Spinal cord (tissue), 9 donors: ENCODE measurements at regions not wholly inside any gene's neighbourhood (a gene's known extent, or its start where the extent isn't known, plus 50 kb on each side); places are given as distances from the start of the nearest gene placed in this dataset.
"Not testable (repeated sequence)": the region's sequence is repeated elsewhere in the genome, so short reads cannot be mapped to it uniquely, and the experiment has no call there.

ENCODE experiments used
- DNase-seq, 6 donors: peaks; one replicate each; pipeline versions ENCODE4 v3.0.0 to v3.0.0-alpha.2; 2013 to 2015; ENCODE audit warnings: low spot score in 6 of 6, low read depth in 4 of 6
- H3K27ac ChIP-seq: one replicate; pipeline ENCODE4 v1.5.1; 2013; ENCODE audit warnings: low read depth, low read length, control low read depth
- H3K27me3 ChIP-seq: one replicate; pipeline ENCODE4 v1.6.1; 2013; ENCODE audit warnings: low read length; ENCODE audit not compliant: control insufficient read depth, insufficient read depth
- H3K36me3 ChIP-seq: one replicate; pipeline ENCODE4 v1.6.1; 2013; ENCODE audit warnings: low read length; ENCODE audit not compliant: control insufficient read depth, insufficient read depth
- H3K4me1 ChIP-seq: one replicate; pipeline ENCODE4 v1.6.1; 2013; ENCODE audit warnings: low read length; ENCODE audit not compliant: control insufficient read depth, insufficient read depth
- H3K4me3 ChIP-seq: one replicate; pipeline ENCODE4 v1.5.1; 2013; ENCODE audit warnings: low read depth, low read length, control low read depth
- H3K9me3 ChIP-seq: one replicate; pipeline ENCODE4 v1.6.1; 2013; ENCODE audit warnings: low read length; ENCODE audit not compliant: control insufficient read depth, insufficient read depth
- WGBS: methylation state at CpG from one replicate; pipeline ENCODE4 v1.1.5; 2013; ENCODE audit warnings: missing lambda C conversion rate; ENCODE audit not compliant: insufficient coverage; 5-methylcytosine and 5-hydroxymethylcytosine counted together
- donor health status: healthy.

GRCh38 chr15:95630683-95631082 lies 699.8 kb upstream of the NR2F2 start:
- Histone ChIP-seq H3K27ac (no peak overlapping the region), H3K4me3 (no peak overlapping the region), H3K36me3 (no peaks in the 10 kb centered on the region), H3K27me3 (no peaks in the 10 kb centered on the region), H3K9me3 (no peaks in the 10 kb centered on the region), H3K4me1 (no peaks in the 10 kb centered on the region)
- DNase-seq: no peak
- WGBS: no CpG with 5 or more reads among the region's 1 CpG

- peak overlapping the region; percentile 29 for H3K27ac ChIP-seq
- no peak for DNase-seq
- no peaks in the 10 kb centered on the region for H3K36me3 ChIP-seq
- H3K9me3 ChIP-seq: no peaks in the 10 kb centered on the region
- H3K4me3 ChIP-seq: no peak overlapping the region
- WGBS: 100% methylated on average over 1 of the region's 2 CpGs
- no peaks in the 10 kb centered on the region for H3K4me1 ChIP-seq
- no peaks in the 10 kb centered on the region for H3K27me3 ChIP-seq
Measured at GRCh38 chr15:95635666-95636065, 694.8 kb upstream of the NR2F2 start.

GRCh38 chr15:95636107-95636506 lies 694.4 kb upstream of the NR2F2 start:
- Histone ChIP-seq H3K9me3 (no peaks in the 10 kb centered on the region), H3K27me3 (no peaks in the 10 kb centered on the region), H3K27ac (no peak overlapping the region), H3K4me3 (no peak overlapping the region), H3K4me1 (no peaks in the 10 kb centered on the region), H3K36me3 (no peaks in the 10 kb centered on the region)
- DNase-seq: no peak
- 100% methylated on average over 1 of the region's 4 CpGs for WGBS

- WGBS: no CpG with 5 or more reads among the region's 3 CpGs
- not testable (repeated sequence) for H3K4me1 ChIP-seq, H3K36me3 ChIP-seq, H3K9me3 ChIP-seq, H3K27me3 ChIP-seq, H3K4me3 ChIP-seq, H3K27ac ChIP-seq, DNase-seq
Measured at GRCh38 chr15:95637234-95637633, 693.3 kb upstream of the NR2F2 start.

- Histone ChIP-seq H3K36me3 (no peaks in the 10 kb centered on the region), H3K4me3 (no peak overlapping the region), H3K4me1 (no peaks in the 10 kb centered on the region), H3K9me3 (no peaks in the 10 kb centered on the region), H3K27me3 (no peaks in the 10 kb centered on the region), H3K27ac (no peak overlapping the region)
- DNase-seq: no peak
- WGBS: no CpG with 5 or more reads among the region's 4 CpGs
Measured at GRCh38 chr15:95639208-95639607, 691.3 kb upstream of the NR2F2 start.

GRCh38 chr15:95644100-95644875 lies 686.2 kb upstream of the NR2F2 start:
- DNase-seq: peak in 2 of 6 donors; percentile 81 to 83
- H3K4me1 ChIP-seq: peaks cover 3% of the 10 kb centered on the region
- H3K9me3 ChIP-seq: no peaks in the 10 kb centered on the region
- H3K27ac ChIP-seq: no peak overlapping the region
- no peaks in the 10 kb centered on the region for H3K27me3 ChIP-seq
- no CpG with 5 or more reads among the region's 5 CpGs for WGBS
- no peaks in the 10 kb centered on the region for H3K36me3 ChIP-seq
- no peak overlapping the region for H3K4me3 ChIP-seq

- no peak overlapping the region for H3K4me3 ChIP-seq
- WGBS: 100% methylated on average over 3 of the region's 4 CpGs
- H3K27ac ChIP-seq: no peak overlapping the region
- H3K9me3 ChIP-seq: no peaks in the 10 kb centered on the region
- no peaks in the 10 kb centered on the region for H3K27me3 ChIP-seq
- H3K4me1 ChIP-seq: peaks cover 3% of the 10 kb centered on the region
- no peaks in the 10 kb centered on the region for H3K36me3 ChIP-seq
- no peak for DNase-seq
Measured at GRCh38 chr15:95645791-95646338, 684.6 kb upstream of the NR2F2 start.

- DNase-seq: peak in 1 of 6 donors; percentile 45
- Histone ChIP-seq H3K4me1 (peaks cover 3% of the 10 kb centered on the region), H3K36me3 (no peaks in the 10 kb centered on the region), H3K27me3 (no peaks in the 10 kb centered on the region), H3K9me3 (no peaks in the 10 kb centered on the region), H3K27ac (no peak overlapping the region), H3K4me3 (no peak overlapping the region)
- WGBS: no CpG with 5 or more reads among the region's 8 CpGs
Measured at GRCh38 chr15:95646484-95647273, 683.8 kb upstream of the NR2F2 start.

- peak in 1 of 6 donors; percentile 38 for DNase-seq
- no peaks in the 10 kb centered on the region for H3K9me3 ChIP-seq
- WGBS: 80% methylated on average over 5 of the region's 10 CpGs
Measured at GRCh38 chr15:95647531-95648277, 682.8 kb upstream of the NR2F2 start.

More at GRCh38 chr15:95647531-95648277, 682.8 kb upstream of the NR2F2 start:
- Histone ChIP-seq H3K4me3 (no peak overlapping the region), H3K27ac (no peak overlapping the region), H3K4me1 (peaks cover 3% of the 10 kb centered on the region), H3K27me3 (no peaks in the 10 kb centered on the region), H3K36me3 (no peaks in the 10 kb centered on the region)
